Left ventricle myocardium inferior (tissue), 1 donor: ENCODE measurements at regions not wholly inside any gene's neighbourhood (a gene's known extent, or its start where the extent isn't known, plus 50 kb on each side); places are given as distances from the start of the nearest gene placed in this dataset.

Source experiments
- DNase-seq: peaks from one replicate; pipeline ENCODE4 v3.0.0-alpha.2; 2020
- H3K27ac ChIP-seq: fragments of 200-600 bp; replicated peaks from 2 replicates; pipeline ENCODE4 v1.8.0; 2021
- H3K27me3 ChIP-seq: fragments of 200-600 bp; 2 replicates; pipeline ENCODE4 v1.8.0; 2021; ENCODE audit warnings: low read depth
- H3K36me3 ChIP-seq: fragments of 200-600 bp; 2 replicates; pipeline ENCODE4 v1.8.0; 2021
- H3K4me1 ChIP-seq: fragments of 200-600 bp; 2 replicates; pipeline ENCODE4 v1.8.0; 2021
- H3K4me3 ChIP-seq: fragments of 200-600 bp; 2 replicates; pipeline ENCODE4 v1.8.0; 2021; ENCODE audit warnings: mild to moderate bottlenecking, moderate library complexity
- H3K9me3 ChIP-seq: fragments of 200-600 bp; replicated peaks from 2 replicates; pipeline ENCODE4 v1.8.0; 2021
- CTCF ChIP-seq: fragments of 200-600 bp; IDR thresholded peaks from 2 replicates; pipeline ENCODE4 v1.8.0; 2021; ENCODE audit warnings: antibody characterized with exemption, mild to moderate bottlenecking, borderline replicate concordance
- intact Hi-C: fragments of 100-400 bp; cut with micrococcal nuclease; formaldehyde crosslinking; loops from one replicate; pipeline ENCODE4 v1.11.0; 2022
- donor health status: DM: no; HTN: yes; CAD: no; lungs with severe emphysema.

DNA sequence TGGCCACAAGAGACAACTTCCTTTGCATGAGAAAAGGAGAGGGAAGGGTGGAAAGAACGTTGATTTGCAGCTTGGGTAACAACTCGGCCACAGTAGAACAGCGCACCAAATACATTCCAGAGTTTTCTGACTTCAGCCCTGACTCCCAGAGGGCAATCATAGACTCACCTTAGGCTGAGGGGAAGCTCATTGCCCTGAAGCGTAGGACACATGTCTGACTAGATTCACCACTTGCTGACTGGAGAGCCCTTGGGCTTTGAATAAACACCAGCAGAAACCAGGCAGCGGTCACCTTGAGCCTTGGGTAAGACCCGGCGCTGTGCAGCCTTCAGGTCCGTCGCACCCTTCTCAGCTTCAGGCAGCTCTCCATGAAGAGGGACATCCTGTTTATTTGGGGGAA is 151.8 kb upstream of the GRIA4 start:
- Histone ChIP-seq H3K36me3 (no peaks in the 10 kb centered on the region), H3K4me1 (no peaks in the 10 kb centered on the region), H3K9me3 (peaks cover 8% of the 10 kb centered on the region), H3K4me3 (no peak overlapping the region), H3K27me3 (no peaks in the 10 kb centered on the region), H3K27ac (no peak overlapping the region)
- no peak for TF ChIP-seq CTCF
- intact Hi-C loops = no loop called here
- DNase-seq = no peak

DNA sequence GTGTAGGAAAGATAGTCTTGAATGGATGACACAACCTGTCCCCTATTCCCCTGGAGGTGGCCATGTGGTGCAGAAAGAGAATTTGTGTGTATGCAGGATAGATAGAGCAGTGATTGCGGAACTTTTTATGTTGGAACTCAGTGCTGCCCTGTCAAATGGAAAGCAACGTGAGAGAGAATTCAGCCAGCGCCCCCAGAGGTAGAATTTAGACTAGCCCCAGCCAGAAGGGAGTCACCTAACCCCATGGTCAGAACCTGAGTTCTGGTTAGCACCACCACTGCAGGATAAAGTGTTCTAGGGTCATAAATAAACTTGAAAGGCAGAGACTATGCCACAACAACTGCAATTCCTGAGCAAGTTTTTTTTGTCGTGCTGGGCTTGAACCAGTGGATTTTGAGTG is 152.9 kb upstream of the GRIA4 start:
- Histone ChIP-seq H3K4me3 (no peak overlapping the region), H3K9me3 (peaks cover 8% of the 10 kb centered on the region), H3K36me3 (no peaks in the 10 kb centered on the region), H3K4me1 (no peaks in the 10 kb centered on the region), H3K27ac (no peak overlapping the region), H3K27me3 (no peaks in the 10 kb centered on the region)
- intact Hi-C loops = no loop called here
- no peak for TF ChIP-seq CTCF
- no peak for DNase-seq

DNA sequence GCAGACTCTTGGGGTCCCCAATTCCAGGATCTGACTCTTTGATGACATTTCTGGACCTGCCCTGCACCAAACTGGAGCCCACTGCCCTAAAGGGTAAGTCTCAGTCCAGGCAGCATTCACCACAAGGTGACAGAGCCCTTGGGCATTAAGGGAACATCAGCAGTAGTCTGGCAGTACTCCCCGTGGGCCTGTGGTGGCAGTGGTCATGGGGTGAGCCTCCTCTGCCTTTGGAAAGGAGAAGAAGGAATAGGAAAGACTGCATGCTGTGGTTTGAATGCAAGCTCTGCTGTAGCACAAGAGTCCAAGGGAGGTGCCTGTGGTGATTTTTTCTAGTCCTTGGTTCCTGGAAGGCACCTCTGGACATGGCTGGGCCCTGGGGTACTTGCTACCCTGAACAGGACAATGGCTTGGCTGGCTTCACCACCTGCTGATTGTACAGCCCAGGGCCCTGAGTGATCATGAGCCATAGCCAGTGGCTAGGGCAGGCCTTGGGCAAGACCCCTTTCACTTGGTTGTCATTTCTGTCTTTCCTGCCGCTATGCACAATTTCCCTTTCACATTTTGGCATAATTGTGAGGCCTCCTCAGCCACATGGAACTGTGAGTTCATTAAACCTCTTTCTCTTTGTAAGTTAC is 160.7 kb upstream of the GRIA4 start:
- TF ChIP-seq CTCF = no peak
- H3K9me3 ChIP-seq = peaks cover 20% of the 10 kb centered on the region

DNA sequence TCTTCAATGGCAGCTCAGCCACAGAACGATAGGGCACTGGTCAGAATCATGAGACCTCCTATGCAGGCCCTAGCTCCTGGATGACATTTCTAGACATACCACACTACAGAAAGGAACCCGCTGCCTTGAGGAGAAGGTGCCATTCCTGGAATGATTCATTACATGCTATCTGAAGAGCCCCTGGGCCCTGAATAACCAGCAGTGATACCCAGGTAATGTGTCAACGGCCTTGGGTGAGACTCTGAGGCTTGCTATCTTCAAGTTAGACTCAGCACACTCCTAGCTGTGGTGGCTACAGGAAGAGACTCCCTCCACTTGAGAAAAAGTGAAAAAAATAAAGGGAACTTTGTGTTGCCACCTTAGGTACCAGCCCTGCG is 161.2 kb upstream of the GRIA4 start:
- H3K27ac ChIP-seq = no peak overlapping the region
- no peak overlapping the region for H3K4me3 ChIP-seq
- intact Hi-C loops = no loop called here
- no peak for DNase-seq
- H3K36me3 ChIP-seq = no peaks in the 10 kb centered on the region
- H3K9me3 ChIP-seq = peaks cover 25% of the 10 kb centered on the region
- no peak for TF ChIP-seq CTCF
- no peaks in the 10 kb centered on the region for H3K27me3 ChIP-seq
- no peaks in the 10 kb centered on the region for H3K4me1 ChIP-seq

More for the DNA sequence above, 160.7 kb upstream of the GRIA4 start:
- Histone ChIP-seq H3K36me3 (no peaks in the 10 kb centered on the region), H3K4me1 (no peaks in the 10 kb centered on the region), H3K4me3 (no peak overlapping the region), H3K27me3 (no peaks in the 10 kb centered on the region), H3K27ac (no peak overlapping the region)
- no peak for DNase-seq
- intact Hi-C loops = no loop called here

DNA sequence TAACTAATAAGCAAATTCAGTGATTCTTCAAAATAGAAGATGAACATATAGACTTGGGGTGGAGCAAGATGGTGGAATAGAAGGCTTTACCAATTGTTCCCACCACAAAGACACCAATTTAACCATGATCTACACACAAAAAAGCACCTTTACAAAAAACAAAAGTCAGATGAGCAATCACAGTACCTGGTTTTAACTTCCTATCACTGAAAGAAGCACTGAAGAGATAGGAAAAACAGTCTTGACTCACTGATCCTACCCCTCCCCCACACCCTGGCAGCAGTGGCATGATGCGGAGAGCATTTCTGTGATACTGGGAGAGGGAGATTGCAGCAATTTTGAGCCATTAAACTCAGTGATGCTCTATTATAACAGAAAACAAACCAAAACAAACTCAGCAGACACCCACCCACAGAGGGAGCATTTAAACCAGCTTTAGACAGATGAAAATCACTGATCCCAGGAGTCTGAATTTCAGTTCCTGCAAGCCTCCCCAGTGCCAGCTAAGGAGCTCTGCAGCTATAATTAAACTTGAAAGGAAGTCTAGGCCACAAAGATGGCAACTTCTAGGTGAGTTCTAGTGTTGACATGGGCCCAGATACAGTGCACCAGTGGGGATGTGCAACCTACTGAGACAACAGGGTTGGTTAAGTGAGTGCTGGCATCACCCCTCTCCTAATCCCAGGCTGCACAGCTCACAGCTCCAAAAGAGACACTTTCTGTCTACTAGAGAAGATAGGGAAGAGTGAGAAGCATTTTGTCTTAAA is 161.8 kb upstream of the GRIA4 start:
- no peak overlapping the region for H3K27ac ChIP-seq
- H3K36me3 ChIP-seq = no peaks in the 10 kb centered on the region
- DNase-seq = no peak
- H3K4me3 ChIP-seq = no peak overlapping the region
- no peak for TF ChIP-seq CTCF
- intact Hi-C loops = no loop called here
- peaks cover 31% of the 10 kb centered on the region for H3K9me3 ChIP-seq
- no peaks in the 10 kb centered on the region for H3K27me3 ChIP-seq
- no peaks in the 10 kb centered on the region for H3K4me1 ChIP-seq
